Hindlimb muscle (tissue), 1 donor: ENCODE measurements at regions not wholly inside any gene's neighbourhood (a gene's known extent, or its start where the extent isn't known, plus 50 kb on each side); places are given as distances from the start of the nearest gene placed in this dataset.

Experiments
- DNase-seq: peaks from one replicate; pipeline ENCODE4 v3.0.0-alpha.2; 2013

DNA sequence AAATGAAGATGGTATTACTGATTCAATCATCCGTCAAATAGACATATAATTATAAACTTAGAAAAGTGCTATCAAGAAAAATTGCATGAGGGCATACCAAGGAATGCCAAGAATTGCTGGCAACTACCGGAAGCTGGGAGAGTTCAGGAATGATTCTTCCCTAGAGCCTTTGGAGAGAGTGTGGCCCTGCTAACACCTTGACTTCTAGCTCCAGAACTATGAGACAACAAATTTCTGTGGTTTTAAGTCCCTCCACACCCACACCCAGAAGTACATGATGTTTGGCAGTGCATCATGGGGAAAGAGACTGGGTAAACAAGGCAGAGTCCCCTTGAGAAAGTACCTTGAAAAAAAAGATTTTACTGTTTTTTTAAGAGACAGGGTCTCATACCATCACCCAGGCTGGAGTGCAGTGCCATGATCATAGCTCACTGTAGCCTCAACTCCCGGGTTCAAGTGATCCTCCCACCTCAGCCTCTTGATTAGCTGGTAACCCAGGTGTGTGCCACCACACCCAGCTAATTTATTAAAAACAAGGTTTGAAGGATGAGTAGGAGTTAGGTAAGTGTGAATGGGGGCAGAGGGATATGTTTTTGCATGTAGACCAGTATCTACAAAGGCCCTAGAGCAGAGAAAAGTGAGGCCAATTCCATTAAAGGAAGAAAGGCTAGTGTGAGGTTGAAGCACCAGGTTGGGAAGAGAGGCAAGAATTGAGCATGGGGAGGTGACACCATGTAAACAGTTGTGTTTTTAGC is 53.1 kb downstream of the GSX2 start:
- no peak for DNase-seq

DNA sequence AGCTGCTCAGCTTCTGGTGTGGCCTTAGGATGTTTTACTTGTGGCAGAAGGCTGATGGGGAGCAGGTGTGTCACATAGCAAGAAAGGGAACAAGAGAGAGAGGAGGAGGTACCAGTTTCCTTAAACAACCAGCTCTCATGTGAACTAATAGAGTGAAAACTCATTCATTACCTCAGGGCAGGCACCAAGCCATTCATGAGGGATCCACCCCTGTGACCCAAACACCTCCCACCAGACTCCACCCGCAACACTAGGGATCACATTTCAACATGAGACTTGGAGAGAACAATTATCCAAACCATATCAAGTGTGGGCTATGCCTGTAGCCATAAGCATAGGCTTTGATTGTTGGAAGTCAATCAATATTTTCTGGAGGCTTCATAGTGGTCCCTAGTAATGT is 56.0 kb downstream of the GSX2 start:
- DNase-seq = no peak

DNA sequence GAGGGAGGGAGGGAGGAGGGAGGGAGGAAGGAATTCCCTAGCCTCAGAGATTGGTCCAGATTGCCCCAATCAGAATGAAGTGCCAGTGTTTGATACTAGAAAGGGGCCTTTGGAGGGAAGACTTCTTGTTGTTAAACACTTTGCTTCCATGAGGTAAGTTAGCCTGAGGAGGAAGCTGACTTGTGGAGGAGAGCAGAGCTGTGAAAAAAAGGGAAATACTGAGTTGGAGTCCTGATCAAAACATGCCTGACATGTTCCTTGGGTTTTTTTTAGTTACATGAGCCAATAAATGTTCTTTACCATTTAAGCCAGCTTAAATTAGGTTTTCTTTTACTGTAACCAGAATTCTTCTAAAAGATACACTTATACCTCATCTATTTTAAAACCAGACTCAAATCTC is 57.6 kb downstream of the GSX2 start:
- DNase-seq = no peak

DNA sequence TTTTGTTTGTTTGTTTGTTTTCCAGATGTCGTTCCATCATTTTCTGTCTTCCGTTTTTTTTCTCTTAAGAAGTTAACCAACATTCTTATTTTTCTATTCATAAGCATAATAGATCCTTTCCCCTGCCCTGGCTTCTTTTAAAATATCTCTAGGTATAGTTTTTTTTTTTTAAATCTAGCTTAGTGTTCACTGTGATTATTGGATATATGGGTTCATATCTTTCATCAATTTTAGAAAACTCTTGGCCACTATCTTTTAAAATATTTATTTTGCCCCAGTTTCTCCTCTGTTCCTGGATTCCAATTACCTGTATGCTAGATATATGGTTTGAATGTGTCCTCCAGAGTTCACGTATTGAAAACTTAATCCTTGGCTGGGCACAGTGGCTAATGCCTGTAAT is 59.6 kb downstream of the GSX2 start:
- no peak for DNase-seq

DNA sequence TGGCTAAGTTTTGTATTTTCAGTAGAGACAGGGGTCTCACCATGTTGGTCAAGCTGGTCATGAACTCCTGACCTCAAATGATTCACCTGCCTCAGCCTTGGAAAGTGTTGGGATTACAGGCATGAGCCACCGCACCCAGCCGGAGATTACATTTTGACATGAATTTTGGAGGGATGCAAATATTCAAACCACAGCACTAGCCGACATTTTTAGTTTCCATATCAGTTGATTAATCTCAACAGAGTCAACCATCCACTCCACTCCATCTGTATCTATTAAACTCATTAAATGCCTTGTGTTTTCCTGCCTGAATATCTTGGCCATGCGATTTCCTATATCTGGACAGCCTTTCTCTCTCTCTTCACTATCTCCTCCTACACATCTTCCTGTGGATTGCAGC is 64.1 kb upstream of the PDGFRA start:
- DNase-seq = no peak

DNA sequence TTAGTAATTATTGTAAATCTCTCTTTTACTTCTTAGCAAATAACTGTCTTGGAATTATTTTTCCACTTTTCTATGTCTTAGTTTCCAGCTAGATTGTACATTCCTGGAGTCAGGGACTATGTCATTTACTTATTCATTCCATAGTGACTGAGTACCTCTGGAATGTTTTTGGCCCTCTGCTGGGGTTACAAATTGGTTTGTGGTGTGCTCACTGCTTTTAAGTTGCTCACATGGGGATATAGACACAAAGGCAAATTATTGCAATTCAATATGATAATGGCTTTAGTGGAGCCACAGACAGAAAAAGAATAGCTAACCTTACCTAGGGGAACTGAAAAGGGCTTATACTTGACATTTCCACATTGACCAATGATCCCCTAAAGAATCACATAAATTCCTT is 63.7 kb upstream of the PDGFRA start:
- peak; percentile 49 for DNase-seq

DNA sequence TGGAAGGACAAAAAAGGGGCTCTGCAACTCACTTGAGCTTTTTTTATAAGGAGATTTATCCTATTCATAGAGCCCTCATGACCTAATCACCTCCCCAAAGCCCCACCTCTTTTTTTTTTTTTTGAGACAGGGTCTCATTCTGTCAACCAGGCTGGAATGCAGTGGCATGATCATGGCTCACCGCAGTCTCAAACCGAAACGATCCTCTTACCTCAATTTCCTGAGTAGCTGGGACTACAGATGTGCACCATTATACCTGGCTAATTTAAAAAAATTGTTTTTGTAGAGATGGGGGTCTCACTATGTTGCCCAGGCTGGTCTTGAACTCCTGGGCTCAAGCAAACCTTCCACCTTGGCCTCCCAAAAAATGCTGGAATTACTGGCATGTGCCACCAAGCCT is 61.6 kb upstream of the PDGFRA start:
- DNase-seq = no peak

DNA sequence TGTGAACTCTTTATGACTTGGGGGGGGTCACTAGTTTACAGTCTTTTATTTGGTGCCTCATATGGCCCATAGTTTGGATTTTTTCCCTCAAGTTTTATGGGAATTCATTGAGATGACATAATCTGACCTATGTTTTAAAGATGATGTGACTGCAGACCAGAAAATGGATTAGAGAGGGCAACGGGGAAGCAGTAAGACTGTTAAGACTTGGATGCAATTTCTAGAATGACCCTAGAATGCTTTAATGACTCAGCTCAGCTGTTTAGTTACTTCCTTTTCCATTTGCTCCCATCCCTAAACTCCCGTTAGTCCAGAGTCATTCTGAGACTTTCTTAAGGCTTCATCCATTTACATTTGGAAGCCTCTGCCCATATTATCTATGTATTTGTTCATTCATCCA is 59.9 kb upstream of the PDGFRA start:
- no peak for DNase-seq

DNA sequence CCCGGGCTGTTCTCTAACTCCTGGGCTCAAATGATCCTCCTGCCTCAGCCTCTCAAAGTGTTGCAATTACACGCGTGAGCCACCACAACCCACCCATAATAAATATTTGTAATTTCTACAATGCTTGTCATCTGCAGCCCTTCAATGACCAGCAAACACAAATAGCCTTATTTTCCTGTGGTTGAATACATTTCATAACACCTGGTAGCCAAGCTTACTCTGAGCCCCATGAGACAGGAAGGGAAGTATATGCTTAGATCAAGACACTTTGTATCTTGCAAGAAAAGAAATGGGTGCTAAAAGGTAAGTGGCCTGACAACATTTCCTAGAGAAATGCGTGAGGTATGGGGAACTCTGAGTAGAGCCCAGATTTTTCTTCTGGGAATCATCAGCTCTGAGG is 56.9 kb upstream of the PDGFRA start:
- DNase-seq = no peak

DNA sequence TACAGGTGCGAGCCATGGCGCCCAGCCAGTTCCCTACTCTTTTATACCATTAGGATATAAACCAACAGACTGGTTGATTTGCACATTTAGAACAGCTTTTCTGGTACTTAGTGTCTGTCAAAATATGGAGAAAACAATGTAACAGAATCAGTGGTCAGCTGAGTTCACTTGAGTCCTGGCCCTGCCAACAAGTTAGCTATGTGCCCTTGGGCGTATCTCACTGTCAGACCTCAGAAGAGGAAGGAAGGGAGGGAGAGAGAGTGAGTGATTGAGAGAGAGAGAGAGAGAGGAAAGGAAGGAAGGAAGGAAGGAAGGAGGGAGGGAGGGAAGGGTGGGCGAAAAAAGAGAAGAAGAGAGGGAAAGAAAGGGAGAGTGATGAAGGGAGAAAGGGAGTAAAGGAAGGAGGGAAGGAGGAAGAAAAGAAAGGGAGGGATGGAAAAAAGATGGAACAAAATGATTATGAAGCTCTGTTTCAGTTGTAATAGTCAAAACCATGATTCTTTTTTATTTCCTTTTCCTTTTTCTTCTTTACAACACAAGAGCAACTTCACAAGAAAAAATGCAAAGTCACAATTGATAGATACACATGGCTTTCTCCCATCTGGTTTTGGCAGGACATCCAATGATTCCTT is 55.7 kb upstream of the PDGFRA start:
- no peak for DNase-seq

DNA sequence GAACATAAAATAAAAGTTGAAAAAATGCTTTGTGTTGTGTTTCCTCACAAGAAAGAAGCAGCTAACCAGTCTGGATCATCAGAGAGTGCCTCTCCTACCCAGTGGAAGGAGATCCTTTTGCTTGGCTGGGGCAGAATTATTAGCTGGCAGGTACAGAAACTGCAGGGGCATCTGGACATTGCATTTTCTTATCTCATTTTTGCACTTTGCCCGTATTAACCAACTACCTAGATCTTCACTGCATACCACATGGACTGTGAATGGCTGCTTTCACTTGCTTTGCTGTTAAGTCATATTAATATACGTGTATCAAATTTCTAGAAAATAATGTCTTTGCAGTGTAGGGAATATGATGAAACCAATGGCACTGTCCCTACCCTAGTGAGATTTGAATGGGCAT is 52.9 kb upstream of the PDGFRA start:
- DNase-seq = no peak
